PC-3 (cell line): ENCODE measurements at regions not wholly inside any gene's neighbourhood (a gene's known extent, or its start where the extent isn't known, plus 50 kb on each side); places are given as distances from the start of the nearest gene placed in this dataset.

Experiments used
- ATAC-seq: fragments of 200-7000 bp; cut with Tn5 transposase; 2 replicates; pipeline ENCODE4 v1.9.1; 2020; ENCODE audit warnings: mild to moderate bottlenecking, moderate library complexity
- BruUV-seq: library from RNA; stranded (reverse); fragments of 400-500 nt; replicated peaks from 2 replicates; lab custom pipeline; 2021; lab: Mats Ljungman, UMichigan
- CTCF ChIA-PET: fragments of 300-600 bp; sonication (Branson Sonifier 250); formaldehyde crosslinking; loops from one replicate; lab custom pipeline; 2022; ENCODE audit warnings: antibody characterized with exemption; lab: Charles Lee
- POLR2A ChIA-PET: fragments of 300-600 bp; sonication (Branson Sonifier 250); formaldehyde crosslinking; loops from one replicate; lab custom pipeline; 2022; ENCODE audit warnings: antibody characterized with exemption; ENCODE audit not compliant: unreplicated experiment; lab: Charles Lee
- DNase-seq: peaks from one replicate; pipeline ENCODE4 v3.0.0-alpha.2; 2015
- H2AFZ ChIP-seq: fragments of 300-600 bp; sonication (generic); 2 replicates; pipeline ENCODE4 v1.6.0; 2016; ENCODE audit warnings: antibody characterized with exemption, low read length
- H3F3A ChIP-seq: fragments of 300-600 bp; sonication (generic); one replicate; pipeline ENCODE4 v1.6.0; 2017; ENCODE audit warnings: antibody characterized with exemption, low read length, control low read depth, mild to moderate bottlenecking; ENCODE audit not compliant: unreplicated experiment
- H3K27ac ChIP-seq: fragments of 300-600 bp; sonication (generic); 2 replicates; pipeline ENCODE4 v1.5.1; 2016; ENCODE audit warnings: mild to moderate bottlenecking, low read length
- H3K27me3 ChIP-seq: fragments of 300-600 bp; sonication (generic); 2 replicates; pipeline ENCODE4 v1.6.1; 2016; ENCODE audit warnings: low read length, mixed read lengths
- H3K36me3 ChIP-seq: fragments of 300-600 bp; sonication (generic); 2 replicates; pipeline ENCODE4 v1.6.1; 2016; ENCODE audit warnings: low read depth, mixed run types, low read length, mixed read lengths
- H3K4me1 ChIP-seq: fragments of 300-600 bp; sonication (generic); 2 replicates; pipeline ENCODE4 v1.5.1; 2016; ENCODE audit warnings: low read length; ENCODE audit not compliant: insufficient read depth
- H3K4me2 ChIP-seq: fragments of 300-600 bp; sonication (generic); 2 replicates; pipeline ENCODE4 v1.6.0; 2016; ENCODE audit warnings: low read length
- H3K4me3 ChIP-seq: fragments of 300-600 bp; sonication (generic); 2 replicates; pipeline ENCODE4 v1.5.1; 2016; ENCODE audit warnings: mild to moderate bottlenecking, low read length, mixed read lengths
- H3K79me2 ChIP-seq: fragments of 300-600 bp; sonication (generic); 2 replicates; pipeline ENCODE4 v1.6.1; 2017; ENCODE audit warnings: low read length, mixed read lengths
- H3K9ac ChIP-seq: fragments of 300-600 bp; sonication (generic); 2 replicates; pipeline ENCODE4 v1.6.0; 2016; ENCODE audit warnings: mild to moderate bottlenecking, low read length
- H3K9me2 ChIP-seq: fragments of 300-600 bp; sonication (generic); replicated peaks from 2 replicates; pipeline ENCODE4 v1.6.1; 2016; ENCODE audit warnings: mixed run types, low read length, mixed read lengths
- H3K9me3 ChIP-seq: fragments of 300-600 bp; sonication (generic); 2 replicates; pipeline ENCODE4 v1.6.1; 2016; ENCODE audit warnings: low read length, mixed read lengths
- H4K20me1 ChIP-seq: fragments of 300-600 bp; sonication (generic); 2 replicates; pipeline ENCODE4 v1.6.1; 2016; ENCODE audit warnings: low read length, mixed read lengths
- CTCF ChIP-seq: fragments of 300-600 bp; sonication (generic); conservative IDR thresholded peaks from 2 replicates; pipeline ENCODE4 v1.5.1; 2017; ENCODE audit warnings: antibody characterized with exemption, low read depth, mild to moderate bottlenecking, low read length
- EZH2 ChIP-seq: fragments of 300-600 bp; sonication (generic); IDR thresholded peaks from one replicate; pipeline ENCODE4 v1.6.1; 2017; ENCODE audit warnings: antibody characterized with exemption, mild to moderate bottlenecking, low read length; ENCODE audit not compliant: unreplicated experiment
- EZH2phosphoT487 ChIP-seq: fragments of 300-600 bp; sonication (generic); IDR thresholded peaks from 2 replicates; pipeline ENCODE4 v1.6.1; 2018; ENCODE audit warnings: mild to moderate bottlenecking, antibody characterized with exemption, low read length, borderline replicate concordance
- intact Hi-C: fragments of 100-400 bp; cut with micrococcal nuclease; formaldehyde crosslinking; loops from 2 replicates; pipeline ENCODE4 v1.9.0; 2023

DNA sequence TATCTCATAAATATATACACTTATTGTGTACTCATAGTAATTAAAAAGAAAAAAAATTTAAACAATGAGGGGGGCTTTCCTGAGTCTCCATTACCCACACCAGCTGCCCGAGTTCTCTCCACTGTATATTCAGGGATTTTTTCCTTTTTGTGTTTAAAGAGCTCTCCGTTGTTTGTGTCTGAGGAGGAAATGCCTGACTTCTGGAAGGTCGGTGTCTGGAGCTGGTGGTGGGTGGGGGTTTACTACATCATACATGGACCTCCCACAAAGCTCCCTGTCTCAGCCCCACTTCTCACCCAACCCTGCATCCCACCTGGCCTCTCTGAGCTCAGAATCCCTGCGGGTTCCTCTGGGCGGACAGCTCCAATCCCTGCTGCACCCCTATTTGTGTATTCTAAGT is 64.1 kb upstream of the ETV3 start:
- Histone ChIP-seq H3K9ac (no peak overlapping the region), H3K9me3 (no peaks in the 10 kb centered on the region), H3K36me3 (no peaks in the 10 kb centered on the region), H3K4me1 (no peaks in the 10 kb centered on the region), H3K4me3 (no peak overlapping the region), H4K20me1 (no peaks in the 10 kb centered on the region), H3K4me2 (no peak overlapping the region), H3F3A (no peaks in the 10 kb centered on the region), H2AFZ (no peak overlapping the region), H3K9me2 (no peaks in the 10 kb centered on the region), H3K79me2 (no peaks in the 10 kb centered on the region), H3K27ac (no peak overlapping the region), H3K27me3 (peaks cover 22% of the 10 kb centered on the region; the same call in 1 of the 2 replicates)
- ATAC-seq (no peak), DNase-seq (no peak)
- TF ChIP-seq CTCF, result no peak
- no peak for TF ChIP-seq EZH2
- no peak for TF ChIP-seq EZH2phosphoT487
- CTCF ChIA-PET, result no interaction called here
- intact Hi-C loops, result no loop called here
- POLR2A ChIA-PET, result no interaction called here
- no TSS peak for BruUV-seq

DNA sequence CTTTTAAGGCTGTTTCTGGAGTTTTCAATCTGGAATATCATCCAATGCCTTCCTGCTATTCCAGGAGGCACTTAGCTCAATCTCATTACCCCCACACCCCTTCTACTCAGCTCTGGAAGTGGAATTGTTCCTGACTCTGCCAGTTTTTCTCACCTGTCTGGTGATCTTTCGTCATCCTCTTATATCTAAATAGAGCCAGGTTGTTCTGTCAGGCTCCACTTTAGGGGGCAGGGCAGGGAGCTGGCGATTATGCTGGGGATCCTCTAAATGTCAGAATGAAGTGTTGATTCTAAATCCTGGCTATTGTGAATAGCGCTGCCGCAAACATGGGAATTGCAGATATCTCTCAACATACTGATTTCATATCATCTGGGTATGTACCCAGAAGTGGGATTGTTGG is 63.6 kb upstream of the ETV3 start:
- intact Hi-C loops, result no loop called here
- no peaks in the 10 kb centered on the region for H3F3A ChIP-seq
- no peaks in the 10 kb centered on the region for H3K36me3 ChIP-seq
- TF ChIP-seq EZH2 (no peak), CTCF (no peak), EZH2phosphoT487 (no peak)
- no peaks in the 10 kb centered on the region for H3K9me3 ChIP-seq
- no peak overlapping the region for H3K4me2 ChIP-seq
- DNase-seq (no peak), ATAC-seq (no peak)
- H3K4me1 ChIP-seq, result no peaks in the 10 kb centered on the region
- no TSS peak for BruUV-seq
- H3K4me3 ChIP-seq, result no peak overlapping the region
- H3K27me3 ChIP-seq, result peaks cover 17% of the 10 kb centered on the region; the same call in 1 of the 2 replicates
- H4K20me1 ChIP-seq, result no peaks in the 10 kb centered on the region
- H3K9me2 ChIP-seq, result no peaks in the 10 kb centered on the region
- CTCF ChIA-PET, result no interaction called here
- H3K27ac ChIP-seq, result no peak overlapping the region
- POLR2A ChIA-PET, result no interaction called here
- no peak overlapping the region for H3K9ac ChIP-seq
- H2AFZ ChIP-seq, result no peak overlapping the region
- no peaks in the 10 kb centered on the region for H3K79me2 ChIP-seq

- ATAC-seq, result no peak
- ChIA-PET POLR2A (no interaction called here), CTCF (no interaction called here)
- Histone ChIP-seq H3F3A (no peaks in the 10 kb centered on the region), H3K9me3 (no peaks in the 10 kb centered on the region), H3K79me2 (no peaks in the 10 kb centered on the region), H3K9me2 (no peaks in the 10 kb centered on the region), H4K20me1 (no peaks in the 10 kb centered on the region), H3K4me3 (no peak overlapping the region), H3K4me2 (no peak overlapping the region), H3K4me1 (no peaks in the 10 kb centered on the region), H3K9ac (no peak overlapping the region), H2AFZ (no peak overlapping the region), H3K36me3 (no peaks in the 10 kb centered on the region), H3K27me3 (peaks cover 12% of the 10 kb centered on the region; the same call in 1 of the 2 replicates), H3K27ac (no peak overlapping the region)
- intact Hi-C loops, result no loop called here
- no TSS peak for BruUV-seq
- no peak for DNase-seq
- no peak for TF ChIP-seq CTCF
- TF ChIP-seq EZH2phosphoT487, result no peak
- TF ChIP-seq EZH2, result no peak
These were observed 62.3 kb upstream of the ETV3 start for GRCh38 chr1:157200451-157200850.
